ENCODE measurements at regions not wholly inside any gene's neighbourhood (a gene's known extent, or its start where the extent isn't known, plus 50 kb on each side); places are given as distances from the start of the nearest gene placed in this dataset.

GRCh38 chr14:43528321-43528720 lies 978.8 kb downstream of the FSCB start:
- H4K91ac ChIP-seq (ENCODE audit: insufficient read depth, low read depth, low read length): no peak overlapping the region
- H2BK5ac ChIP-seq (ENCODE audit: low read depth, low read length, poor library complexity, severe bottlenecking): no peak overlapping the region
- BruUV-seq (replicated peaks): no TSS peak
- in situ Hi-C loops (cut with MboI; ENCODE audit: low sequenced_read_pairs): no loop called here
- no peaks in the 10 kb centered on the region for H3K27me3 ChIP-seq (ENCODE audit: control insufficient read depth, insufficient read depth, low read length)
- ChIA-PET CTCF (no interaction called here), POLR2A (ENCODE audit: unreplicated experiment) (no interaction called here)
- no peak overlapping the region for H3K4me2 ChIP-seq (ENCODE audit: low read depth, low read length)
- no peak overlapping the region for H3K18ac ChIP-seq (ENCODE audit: low read depth, low read length)
- no peak overlapping the region for H2BK15ac ChIP-seq (ENCODE audit: low read depth, low read length)
- H3K9me1 ChIP-seq (ENCODE audit: insufficient read depth, low read length): no peaks in the 10 kb centered on the region
- no peak overlapping the region for H3K14ac ChIP-seq (replicated peaks; ENCODE audit: low read depth, low read length)
- H3K9ac ChIP-seq (ENCODE audit: low read depth, low read length): no peak overlapping the region
- dilution Hi-C loops (cut with HindIII; ENCODE audit: low sequenced_read_pairs, unreplicated experiment): no loop called here
- H3K36me3 ChIP-seq (ENCODE audit: control insufficient read depth, insufficient read depth, low read length): no peaks in the 10 kb centered on the region
- no peak overlapping the region for H2BK120ac ChIP-seq (ENCODE audit: low read depth, low read length)
- H3K23ac ChIP-seq (ENCODE audit: low read depth, low read length): no peak overlapping the region
- no peaks in the 10 kb centered on the region for H4K20me1 ChIP-seq (ENCODE audit: insufficient read depth, low read length)
- ATAC-seq (ENCODE audit: low read depth): no peak
- no peaks in the 10 kb centered on the region for H3K79me1 ChIP-seq (ENCODE audit: low read depth in 1 of 2, low read length in 2 of 2)
- H3K9me3 ChIP-seq (ENCODE audit: control insufficient read depth, insufficient read depth, low read length): no peaks in the 10 kb centered on the region; the same call in 1 of the 2 replicates
- no peak overlapping the region for H4K8ac ChIP-seq (ENCODE audit: low read depth in 2 of 2, low read length in 2 of 2)
- WGBS, 2 experiments (ENCODE audit: extremely low coverage in 2 of 2, insufficient read length in 1 of 2): no CpG with 5 or more reads among the region's 5 CpGs
- no peak overlapping the region for H3K4ac ChIP-seq (ENCODE audit: low read depth, low read length)
- H2AFZ ChIP-seq (replicated peaks; ENCODE audit: low read length, poor library complexity): no peak overlapping the region
- H2BK20ac ChIP-seq (ENCODE audit: low read depth, low read length): no peak overlapping the region
- no peak for DNase-seq
- no peak overlapping the region for H3K4me3 ChIP-seq (ENCODE audit: insufficient read depth, low read depth, low read length)
- TF ChIP-seq ELK1 (IDR thresholded peaks at IDR 0.05; ENCODE audit: borderline replicate concordance, low read depth, low read length) (no peak), NFE2L2 (IDR thresholded peaks at IDR 0.05; ENCODE audit: low read depth, low read length) (no peak), SMC3 (IDR thresholded peaks at IDR 0.05; ENCODE audit: low read depth, low read length) (no peak), MXI1 (IDR thresholded peaks at IDR 0.05; ENCODE audit: borderline replicate concordance, low read depth, low read length) (no peak), MAFK (IDR thresholded peaks at IDR 0.05; ENCODE audit: low read depth, low read length) (no peak), RCOR1 (IDR thresholded peaks at IDR 0.05; ENCODE audit: insufficient replicate concordance, low read length) (no peak), CHD1 (IDR thresholded peaks at IDR 0.05; ENCODE audit: low read depth, low read length) (no peak), RAD21 (IDR thresholded peaks at IDR 0.05; ENCODE audit: low read length) (no peak)
- H3K4me1 ChIP-seq (ENCODE audit: control insufficient read depth, insufficient read depth, low read length): no peaks in the 10 kb centered on the region
- no peak overlapping the region for H4K5ac ChIP-seq (ENCODE audit: low read depth, low read length)
- no peak overlapping the region for H3K27ac ChIP-seq (ENCODE audit: insufficient read depth, low read length)
- H2AK5ac ChIP-seq (ENCODE audit: low read depth, low read length): no peak overlapping the region
- H2AK9ac ChIP-seq (replicated peaks; ENCODE audit: low read depth, low read length, poor library complexity): no peak overlapping the region
- intact Hi-C loops (cut with micrococcal nuclease): no loop called here
- H3K56ac ChIP-seq (ENCODE audit: extremely low read depth, insufficient read depth, low read length): no peak overlapping the region
